ENCODE measurements at regions not wholly inside any gene's neighbourhood (a gene's known extent, or its start where the extent isn't known, plus 50 kb on each side); places are given as distances from the start of the nearest gene placed in this dataset.

DNA sequence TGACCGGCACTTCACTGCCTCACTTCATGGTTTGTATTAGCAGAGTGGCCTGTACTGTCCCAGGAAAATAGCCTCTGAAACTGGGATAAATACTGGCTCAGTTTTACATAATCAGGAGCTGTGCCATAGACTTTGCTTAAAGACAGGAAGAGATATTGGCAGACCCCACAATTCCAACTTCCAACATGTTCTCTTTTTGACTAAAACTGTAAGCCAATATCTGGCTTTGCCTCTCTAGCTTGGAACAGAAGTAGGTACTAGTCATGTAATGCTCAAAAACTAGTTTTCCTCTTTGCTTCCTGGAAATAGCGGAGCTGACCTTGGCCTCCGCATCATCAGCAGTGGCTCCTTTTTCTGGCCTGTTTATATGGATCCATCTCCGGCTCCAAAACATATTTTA lies 276.9 kb downstream of the CDH9 start:
- H3K9me3 Mint-ChIP-seq: peaks cover 9% of the 10 kb centered on the region
- TF ChIP-seq, protein P1, sequence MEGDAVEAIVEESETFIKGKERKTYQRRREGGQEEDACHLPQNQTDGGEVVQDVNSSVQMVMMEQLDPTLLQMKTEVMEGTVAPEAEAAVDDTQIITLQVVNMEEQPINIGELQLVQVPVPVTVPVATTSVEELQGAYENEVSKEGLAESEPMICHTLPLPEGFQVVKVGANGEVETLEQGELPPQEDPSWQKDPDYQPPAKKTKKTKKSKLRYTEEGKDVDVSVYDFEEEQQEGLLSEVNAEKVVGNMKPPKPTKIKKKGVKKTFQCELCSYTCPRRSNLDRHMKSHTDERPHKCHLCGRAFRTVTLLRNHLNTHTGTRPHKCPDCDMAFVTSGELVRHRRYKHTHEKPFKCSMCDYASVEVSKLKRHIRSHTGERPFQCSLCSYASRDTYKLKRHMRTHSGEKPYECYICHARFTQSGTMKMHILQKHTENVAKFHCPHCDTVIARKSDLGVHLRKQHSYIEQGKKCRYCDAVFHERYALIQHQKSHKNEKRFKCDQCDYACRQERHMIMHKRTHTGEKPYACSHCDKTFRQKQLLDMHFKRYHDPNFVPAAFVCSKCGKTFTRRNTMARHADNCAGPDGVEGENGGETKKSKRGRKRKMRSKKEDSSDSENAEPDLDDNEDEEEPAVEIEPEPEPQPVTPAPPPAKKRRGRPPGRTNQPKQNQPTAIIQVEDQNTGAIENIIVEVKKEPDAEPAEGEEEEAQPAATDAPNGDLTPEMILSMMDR (IDR thresholded peaks at IDR 0.05): no peak
- Histone ChIP-seq H3K27ac (ENCODE audit: low read depth in 1 of 2, low read length in 2 of 2) (no peak overlapping the region), H3K4me3 (ENCODE audit: low read length) (no peak overlapping the region), H3K36me3 (ENCODE audit: insufficient read depth, low read length) (no peaks in the 10 kb centered on the region), H3K4me1 (ENCODE audit: insufficient read depth, low read length) (no peaks in the 10 kb centered on the region), H3K27me3 (ENCODE audit: control insufficient read depth in 1 of 2, insufficient read depth in 2 of 2, low read length in 2 of 2) (no peaks in the 10 kb centered on the region), H3K9me3 (ENCODE audit: control insufficient read depth in 1 of 2, insufficient read depth in 1 of 2, low read length in 2 of 2) (no peaks in the 10 kb centered on the region)
- intact Hi-C loops (cut with DNase I, micrococcal nuclease): no loop called here
- H3K27ac Mint-ChIP-seq: no peak overlapping the region
- ATAC-seq (ENCODE audit: poor library complexity): no peak
- no peak for DNase-seq
- H3K4me1 Mint-ChIP-seq (ENCODE audit: low read depth): no peaks in the 10 kb centered on the region
- H3K27me3 Mint-ChIP-seq: no peaks in the 10 kb centered on the region
- no peaks in the 10 kb centered on the region for H3K36me3 Mint-ChIP-seq (ENCODE audit: low read depth)
- ChIA-PET CTCF (no interaction called here), POLR2A (no interaction called here)
- no peak overlapping the region for H3K4me3 Mint-ChIP-seq

DNA sequence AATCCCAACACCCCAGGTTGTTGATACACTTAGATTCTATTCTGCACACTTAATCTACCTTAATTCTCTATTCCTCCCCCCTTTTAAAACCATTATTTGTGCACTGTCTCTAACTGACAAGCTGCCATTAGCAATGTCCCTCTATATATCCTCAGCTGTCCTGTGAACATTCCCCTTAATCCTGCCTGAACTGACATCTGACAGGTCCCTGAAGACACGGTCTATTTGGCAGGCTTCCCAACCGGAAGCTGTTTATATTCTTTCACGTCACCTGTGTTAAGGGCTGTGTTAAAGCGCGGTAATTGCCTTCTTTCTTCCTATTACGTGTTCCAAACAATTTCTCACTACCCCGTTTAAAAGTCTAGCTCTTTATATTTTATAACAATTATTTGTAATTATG lies 277.3 kb downstream of the CDH9 start:
- POLR2A ChIA-PET: no interaction called here

DNA sequence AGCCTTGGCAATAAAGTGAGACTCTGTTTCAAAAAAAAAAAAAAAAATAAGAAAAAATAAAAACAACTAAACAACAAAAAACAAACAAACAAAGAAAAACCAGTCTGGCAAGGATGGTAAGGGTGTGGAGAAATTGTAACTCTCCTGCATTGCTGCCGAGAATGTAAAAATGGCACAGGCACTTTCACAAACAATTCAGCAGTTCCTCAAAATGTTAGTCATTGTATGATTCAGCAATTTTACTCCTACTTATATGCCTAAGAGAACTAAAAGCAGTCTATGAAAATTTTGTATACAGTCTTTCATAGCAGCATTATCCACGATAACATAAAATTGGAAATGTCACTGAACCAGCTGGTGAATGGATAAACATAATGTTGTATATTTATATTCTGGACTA lies 280.4 kb downstream of the CDH9 start:
- ChIA-PET CTCF (no interaction called here), POLR2A (no interaction called here)
- no peaks in the 10 kb centered on the region for H3K4me1 ChIP-seq (ENCODE audit: insufficient read depth, low read length)
- no peaks in the 10 kb centered on the region for H3K36me3 Mint-ChIP-seq (ENCODE audit: low read depth)
- no peaks in the 10 kb centered on the region for H3K9me3 ChIP-seq (ENCODE audit: control insufficient read depth in 1 of 2, insufficient read depth in 1 of 2, low read length in 2 of 2)
- intact Hi-C loops (cut with DNase I, micrococcal nuclease): no loop called here
- ATAC-seq (ENCODE audit: poor library complexity) (no peak), DNase-seq (no peak)
- no peaks in the 10 kb centered on the region for H3K27me3 ChIP-seq (ENCODE audit: control insufficient read depth in 1 of 2, insufficient read depth in 2 of 2, low read length in 2 of 2)
- no peak overlapping the region for H3K4me3 ChIP-seq (ENCODE audit: low read length)
- H3K27ac ChIP-seq (ENCODE audit: low read depth in 1 of 2, low read length in 2 of 2): no peak overlapping the region
- H3K36me3 ChIP-seq (ENCODE audit: insufficient read depth, low read length): no peaks in the 10 kb centered on the region
- H3K9me3 Mint-ChIP-seq: peaks cover 13% of the 10 kb centered on the region
- no peaks in the 10 kb centered on the region for H3K27me3 Mint-ChIP-seq
- TF ChIP-seq, protein P1 (IDR thresholded peaks at IDR 0.05): no peak
- H3K27ac Mint-ChIP-seq: no peak overlapping the region
- H3K4me3 Mint-ChIP-seq: no peak overlapping the region
- no peaks in the 10 kb centered on the region for H3K4me1 Mint-ChIP-seq (ENCODE audit: low read depth)

More for the DNA sequence above, 277.3 kb downstream of the CDH9 start:
- no peaks in the 10 kb centered on the region for H3K4me1 ChIP-seq (ENCODE audit: insufficient read depth, low read length)
- no peak for ATAC-seq (ENCODE audit: poor library complexity)
- Mint-ChIP-seq H3K9me3 (peaks cover 9% of the 10 kb centered on the region), H3K4me3 (no peak overlapping the region), H3K27me3 (no peaks in the 10 kb centered on the region), H3K4me1 (ENCODE audit: low read depth) (no peaks in the 10 kb centered on the region), H3K36me3 (ENCODE audit: low read depth) (no peaks in the 10 kb centered on the region), H3K27ac (no peak overlapping the region)
- intact Hi-C loops (cut with DNase I, micrococcal nuclease): no loop called here
- H3K36me3 ChIP-seq (ENCODE audit: insufficient read depth, low read length): no peaks in the 10 kb centered on the region
- DNase-seq: no peak
- CTCF ChIA-PET: no interaction called here
- no peak overlapping the region for H3K27ac ChIP-seq (ENCODE audit: low read depth in 1 of 2, low read length in 2 of 2)
- H3K4me3 ChIP-seq (ENCODE audit: low read length): no peak overlapping the region
- TF ChIP-seq, protein P1 (IDR thresholded peaks at IDR 0.05): no peak
- no peaks in the 10 kb centered on the region for H3K9me3 ChIP-seq (ENCODE audit: control insufficient read depth in 1 of 2, insufficient read depth in 1 of 2, low read length in 2 of 2)
- no peaks in the 10 kb centered on the region for H3K27me3 ChIP-seq (ENCODE audit: control insufficient read depth in 1 of 2, insufficient read depth in 2 of 2, low read length in 2 of 2)

All from CD4-positive, alpha-beta T cell (primary cell).